Jurkat, Clone E6-1 (cell line): ENCODE measurements at regions not wholly inside any gene's neighbourhood (a gene's known extent, or its start where the extent isn't known, plus 50 kb on each side); places are given as distances from the start of the nearest gene placed in this dataset.

Source experiments
- DNase-seq: peaks from one replicate; pipeline ENCODE4 v3.0.0-alpha.2; 2011; ENCODE audit warnings: low read depth, low spot score
- H3K4me3 ChIP-seq: 2 replicates; pipeline ENCODE4 v1.5.1; 2011; ENCODE audit warnings: mild to moderate bottlenecking, low read length, control low read depth, moderate library complexity

DNA sequence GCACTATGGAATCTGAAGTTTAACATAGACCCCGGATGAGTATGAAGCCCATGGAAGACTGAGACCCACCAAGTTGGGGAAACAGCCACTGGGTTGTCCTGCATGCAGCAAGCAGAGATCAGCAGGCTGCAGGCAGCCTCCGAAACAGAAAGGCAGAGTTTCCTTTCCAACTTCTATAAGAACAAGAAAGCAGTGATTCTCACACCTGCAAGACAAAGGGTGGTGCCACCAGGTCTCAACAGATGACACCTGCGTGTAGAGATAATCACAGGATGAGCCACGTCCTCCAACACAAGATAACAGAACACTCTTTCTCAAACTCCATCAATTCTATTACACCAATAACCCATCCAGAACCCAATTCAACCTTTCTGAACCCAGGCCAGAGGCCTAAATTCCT lies 457.9 kb downstream of the FOXO1 start:
- no peak for DNase-seq
- H3K4me3 ChIP-seq: no peak overlapping the region

DNA sequence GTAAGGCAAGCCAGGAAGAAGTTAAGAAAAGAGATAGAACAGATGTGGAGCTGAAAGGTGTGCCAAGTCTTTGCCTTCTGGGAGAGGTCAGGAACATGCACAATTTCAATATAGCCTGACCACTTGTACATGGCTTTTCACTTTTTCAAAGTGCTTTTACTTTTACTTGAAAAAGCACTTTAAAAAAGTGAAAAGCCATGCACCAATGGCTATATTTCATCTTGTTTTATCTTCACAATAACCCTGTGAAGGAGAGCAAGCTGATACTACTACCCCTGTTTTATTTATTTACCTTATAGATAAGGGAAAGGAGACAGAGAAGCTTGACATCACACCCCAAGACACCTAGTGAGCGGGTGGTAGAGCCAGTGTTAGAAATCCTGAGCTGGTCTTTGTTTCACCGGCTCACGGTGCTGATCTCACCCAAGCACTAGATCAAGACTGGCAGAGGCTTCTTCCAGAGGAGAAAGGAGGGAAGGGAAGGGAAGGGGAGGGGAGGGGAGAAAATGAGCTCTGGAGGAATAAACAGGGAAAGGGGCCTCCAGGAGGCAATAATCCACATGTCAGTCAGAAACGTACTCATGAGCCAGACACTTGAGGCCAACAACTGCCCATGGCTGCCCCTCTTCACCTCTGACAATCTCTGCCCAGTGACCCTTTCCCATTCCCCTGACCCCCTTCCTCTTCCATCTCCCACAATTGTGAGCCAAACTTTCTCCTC lies 455.4 kb downstream of the FOXO1 start:
- H3K4me3 ChIP-seq: no peak overlapping the region
- no peak for DNase-seq

DNA sequence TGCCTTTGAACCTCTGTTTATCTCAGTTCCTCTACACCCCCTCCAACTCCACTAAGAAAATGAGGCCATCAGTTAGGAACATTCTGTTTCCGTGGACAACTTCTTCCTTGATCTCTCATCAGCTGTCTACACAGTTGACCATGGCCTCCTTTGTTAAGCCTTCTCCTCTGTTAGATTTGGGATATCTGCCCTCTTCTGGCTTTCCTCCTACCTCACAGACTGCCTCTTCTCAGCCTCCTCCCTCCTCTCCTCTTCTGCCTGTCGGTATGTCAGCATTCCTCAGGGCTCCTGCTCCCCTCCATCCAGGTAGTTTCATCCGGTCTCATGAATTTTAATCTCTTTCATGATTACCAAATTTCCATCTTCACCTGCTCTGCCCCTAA lies 454.9 kb downstream of the FOXO1 start:
- no peak for DNase-seq
- H3K4me3 ChIP-seq: no peak overlapping the region

DNA sequence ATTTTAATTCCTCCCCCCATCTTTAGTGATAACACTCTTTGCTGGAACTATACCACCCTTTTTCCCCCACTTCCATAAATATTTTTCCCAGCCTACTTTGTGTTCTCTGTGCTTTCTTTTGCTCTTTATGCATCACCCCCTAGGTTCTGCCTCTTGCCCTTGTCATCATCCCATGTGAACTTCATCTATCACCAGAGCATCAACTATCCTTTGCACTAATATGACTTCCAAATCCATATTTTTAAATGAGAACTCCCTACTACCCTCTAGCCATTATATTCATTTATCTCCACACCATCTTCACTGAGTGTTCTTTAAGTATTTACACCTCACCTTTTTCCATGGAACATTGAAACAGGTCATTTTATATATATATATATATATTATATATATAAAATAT lies 452.7 kb downstream of the FOXO1 start:
- no peak overlapping the region for H3K4me3 ChIP-seq
- no peak for DNase-seq

DNA sequence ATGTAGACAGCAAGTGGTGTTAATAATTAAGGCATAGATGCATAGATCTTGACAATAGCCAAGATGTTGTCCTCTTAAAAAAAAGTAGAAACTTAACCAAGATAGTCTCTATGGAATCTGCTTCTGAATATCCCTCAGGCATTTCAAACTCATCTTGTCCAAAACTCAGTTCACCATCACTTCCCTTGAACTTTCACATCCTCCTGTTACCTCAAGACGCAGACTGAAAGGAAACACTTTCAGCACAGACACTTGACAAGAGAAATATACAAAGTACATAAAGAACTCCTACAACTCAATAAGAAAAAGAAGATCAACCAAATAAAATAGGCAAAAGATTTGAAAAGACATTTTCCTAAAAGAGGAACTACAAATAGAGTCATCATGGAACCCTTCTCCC lies 451.1 kb downstream of the FOXO1 start:
- DNase-seq: no peak

DNA sequence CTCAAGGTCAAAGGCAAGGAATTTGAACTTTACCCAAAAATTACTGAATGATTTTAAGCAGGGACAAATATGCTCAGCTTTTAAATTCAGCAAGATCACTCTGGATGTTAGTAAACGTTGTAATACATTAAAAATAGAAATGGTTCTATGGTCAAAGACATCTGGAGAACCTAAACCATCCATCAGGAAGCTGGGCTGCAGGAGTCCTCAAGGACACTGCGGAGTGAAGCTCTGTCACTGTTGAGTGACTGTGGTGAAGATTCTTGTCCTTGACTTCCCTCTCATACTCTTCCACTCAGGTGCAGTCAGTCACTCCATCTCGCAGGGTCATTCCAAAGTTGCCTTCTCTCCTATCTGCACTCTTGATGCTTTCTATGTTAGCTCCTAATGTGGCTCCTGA lies 450.7 kb downstream of the FOXO1 start:
- DNase-seq: no peak
- H3K4me3 ChIP-seq: no peak overlapping the region

More for the DNA sequence above, 451.1 kb downstream of the FOXO1 start:
- no peak overlapping the region for H3K4me3 ChIP-seq

DNA sequence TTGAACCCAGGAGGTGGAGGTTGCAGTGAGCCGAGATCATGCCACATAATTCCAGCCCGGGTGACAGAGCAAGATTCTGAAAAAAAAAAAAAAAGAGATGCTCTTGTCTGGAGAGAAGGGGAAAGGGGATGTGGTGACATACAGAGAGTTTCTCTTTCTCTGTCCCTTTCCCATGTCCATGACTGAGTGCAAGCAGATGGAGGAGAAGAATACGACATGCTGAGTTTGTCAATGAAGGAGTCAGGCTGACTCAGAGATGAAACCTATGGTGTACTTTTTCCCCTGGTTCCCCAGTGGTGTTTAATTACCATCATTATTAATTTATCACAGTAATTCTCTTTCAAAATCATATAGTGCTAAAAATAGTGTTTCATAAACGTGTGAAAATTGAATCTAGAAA lies 448.8 kb downstream of the FOXO1 start:
- DNase-seq: no peak

DNA sequence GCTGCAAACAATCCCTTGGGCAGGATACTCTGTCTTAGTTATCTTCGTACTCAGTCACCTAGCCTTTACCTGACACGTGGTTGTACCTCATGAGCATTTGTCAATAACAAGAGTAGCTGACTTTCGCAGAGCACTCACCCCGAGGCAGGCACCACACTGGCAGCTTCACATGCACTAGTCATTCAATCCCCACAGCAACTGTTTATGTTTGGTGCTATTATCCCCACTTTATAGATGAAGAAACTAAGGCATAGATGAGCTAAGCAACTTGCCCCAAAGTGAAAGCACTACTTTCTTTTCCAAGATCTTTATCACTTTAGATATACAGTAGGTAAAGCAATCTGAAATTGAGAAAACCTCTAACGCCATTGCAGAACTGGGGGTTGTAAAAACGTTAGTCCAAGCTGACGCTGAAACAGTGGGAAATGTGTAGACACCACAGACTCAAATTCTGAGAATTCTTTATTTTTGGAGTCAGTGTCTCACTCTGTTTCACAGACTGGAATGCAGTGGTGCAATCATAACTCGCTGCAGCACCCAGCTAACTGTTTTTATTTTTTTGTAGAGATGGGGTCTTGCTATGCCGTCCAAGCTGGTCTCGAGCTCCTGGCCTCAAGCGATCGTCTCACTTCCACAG lies 446.0 kb downstream of the FOXO1 start:
- DNase-seq: no peak
- H3K4me3 ChIP-seq: no peak overlapping the region

More for the DNA sequence above, 448.8 kb downstream of the FOXO1 start:
- H3K4me3 ChIP-seq: no peak overlapping the region

DNA sequence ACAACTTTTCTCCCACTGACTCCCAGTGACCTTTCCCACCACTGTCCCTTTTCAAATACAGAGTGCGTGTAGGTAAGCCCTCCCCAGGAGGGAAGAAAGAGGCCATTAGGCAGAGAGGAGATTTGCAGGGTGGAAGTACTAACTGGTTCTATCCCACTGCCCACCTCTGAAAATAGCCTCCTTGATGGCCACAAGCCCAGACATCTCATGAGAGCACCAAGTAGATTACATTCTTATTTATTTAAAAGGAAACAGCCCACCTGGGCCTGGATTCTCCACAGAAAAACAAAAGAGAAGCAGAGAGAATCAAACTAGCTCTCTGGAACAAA lies 445.3 kb downstream of the FOXO1 start:
- DNase-seq: no peak
- no peak overlapping the region for H3K4me3 ChIP-seq

DNA sequence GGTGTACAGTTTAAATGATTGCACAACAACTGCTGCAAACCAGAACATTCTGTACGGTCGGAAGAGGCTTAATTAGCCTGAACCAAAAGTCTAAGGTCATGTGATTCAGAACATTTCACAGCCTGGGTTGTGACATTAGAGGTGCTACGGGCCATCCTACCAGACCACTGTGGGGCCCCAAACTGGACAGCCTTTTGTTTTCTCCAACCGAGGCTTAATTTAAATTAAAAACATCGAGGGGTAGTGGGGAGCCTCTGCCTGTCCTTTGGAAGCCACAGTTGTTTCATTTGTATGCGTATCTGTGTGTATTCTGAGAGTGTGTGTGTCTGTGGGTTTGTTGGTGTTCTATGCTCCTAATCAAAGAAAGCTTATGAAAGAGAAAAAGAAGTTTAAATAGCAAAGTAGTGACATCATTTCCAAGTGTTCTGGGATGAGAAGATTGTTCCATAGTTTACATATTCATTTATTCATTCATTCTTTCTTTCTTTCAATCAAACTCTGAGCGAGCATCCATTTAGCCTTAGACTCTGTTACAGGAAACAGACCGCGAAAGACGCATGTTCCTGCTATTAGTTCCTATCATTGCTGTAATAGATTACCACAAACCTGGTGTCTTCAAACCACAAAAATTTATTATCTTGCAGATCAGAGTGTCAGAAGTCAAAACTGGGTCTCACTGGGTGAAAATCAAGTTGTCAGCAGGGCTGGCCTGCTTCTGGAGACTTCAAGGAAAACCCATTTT lies 444.8 kb downstream of the FOXO1 start:
- H3K4me3 ChIP-seq: no peak overlapping the region
- peak; percentile 67 for DNase-seq

DNA sequence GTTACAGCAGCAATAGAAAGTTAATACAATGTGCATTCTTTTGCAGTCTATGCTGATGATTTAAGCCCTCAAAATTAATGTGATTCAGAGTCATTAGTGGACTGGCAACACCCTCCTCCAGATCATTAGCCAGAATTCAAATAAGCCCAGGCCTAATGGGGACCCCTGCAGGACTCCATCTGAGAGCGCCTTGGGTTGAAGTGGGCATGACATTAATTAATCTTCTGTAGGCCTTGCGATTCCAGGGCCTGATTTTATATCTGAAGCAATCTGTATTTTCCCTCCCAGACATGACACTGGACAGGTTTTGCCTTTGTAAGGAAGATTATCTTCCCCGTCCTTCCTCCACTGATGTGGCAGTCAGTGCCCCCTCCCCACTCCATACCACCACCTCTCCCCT lies 442.9 kb downstream of the FOXO1 start:
- no peak for DNase-seq
- H3K4me3 ChIP-seq: no peak overlapping the region

DNA sequence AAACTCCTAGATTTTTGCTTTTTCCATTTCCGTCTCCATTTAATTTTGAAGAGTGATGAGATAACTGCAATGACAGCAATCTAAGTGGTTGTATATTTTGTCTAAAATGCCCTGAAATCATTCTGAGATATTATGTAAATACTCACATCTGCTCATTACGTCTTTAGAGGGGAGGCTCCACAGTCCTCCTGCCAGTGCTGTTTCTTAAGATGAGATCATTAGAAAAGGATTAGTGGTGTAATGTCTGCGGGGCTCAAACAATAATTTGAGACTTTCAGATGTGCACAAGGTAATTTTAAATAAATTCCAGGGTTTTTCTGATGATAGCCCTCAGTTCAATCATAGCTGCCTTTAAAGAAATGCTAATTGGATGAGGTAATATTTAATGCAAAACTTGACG lies 437.9 kb downstream of the FOXO1 start:
- DNase-seq: no peak
- H3K4me3 ChIP-seq: no peak overlapping the region

DNA sequence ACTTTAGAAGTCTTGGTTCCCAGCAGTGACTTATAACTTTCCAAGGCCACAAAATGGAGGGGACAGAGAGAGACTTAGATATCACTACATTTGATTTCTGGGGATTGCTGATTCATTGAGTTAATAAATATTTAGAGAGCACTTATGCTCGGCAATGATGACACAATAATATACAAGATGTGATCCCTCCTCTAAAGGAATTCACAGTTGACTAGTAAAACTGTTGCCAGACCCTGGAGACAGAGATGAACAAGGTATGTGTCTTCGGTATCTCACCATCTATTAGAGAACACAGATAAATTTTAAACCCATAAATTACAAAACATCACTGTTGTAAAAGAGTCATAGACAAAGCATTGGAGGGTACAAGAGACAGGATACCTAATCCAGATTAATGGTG lies 437.5 kb downstream of the FOXO1 start:
- no peak for DNase-seq

DNA sequence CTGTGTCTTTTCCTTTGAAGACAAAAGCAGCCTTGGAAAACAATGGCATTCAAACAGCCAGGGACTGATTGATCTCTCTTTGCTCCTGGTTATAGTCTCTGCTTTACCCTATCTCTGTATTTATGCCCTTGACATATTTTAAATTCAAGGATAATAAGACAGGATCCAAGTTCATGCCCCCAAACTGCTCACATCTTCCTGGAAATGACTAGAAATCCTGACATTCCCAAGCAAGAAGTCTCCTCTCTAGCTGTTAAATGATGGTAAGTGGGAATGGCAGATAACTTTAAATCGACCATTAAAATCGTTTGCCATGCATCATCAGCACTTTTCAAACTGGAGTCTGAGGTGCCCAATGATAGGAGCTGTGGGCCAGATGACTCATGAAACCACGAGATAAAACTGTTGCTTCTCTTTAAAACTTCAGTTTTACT lies 435.6 kb downstream of the FOXO1 start:
- DNase-seq: no peak
- no peak overlapping the region for H3K4me3 ChIP-seq

More for the DNA sequence above, 437.5 kb downstream of the FOXO1 start:
- H3K4me3 ChIP-seq: no peak overlapping the region

DNA sequence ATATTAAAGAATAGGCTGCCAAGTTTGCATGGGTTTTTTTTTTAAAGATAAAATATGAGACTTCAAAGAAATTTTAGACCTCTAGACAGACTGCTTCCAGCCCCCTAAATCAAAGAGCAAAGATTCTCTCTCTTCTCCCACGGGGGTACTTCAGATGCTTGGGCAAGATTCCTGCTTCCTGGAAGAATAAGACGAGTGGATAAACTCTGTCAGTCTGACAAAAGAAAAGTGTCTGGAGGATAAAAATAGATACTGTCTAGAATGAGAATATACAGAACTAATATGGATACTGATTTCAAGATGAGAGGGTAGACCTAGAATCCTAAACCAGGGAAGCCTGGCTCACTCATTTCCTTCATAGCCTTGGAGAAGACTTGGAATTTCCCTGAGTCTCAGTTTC lies 435.1 kb downstream of the FOXO1 start:
- no peak for DNase-seq
- H3K4me3 ChIP-seq: no peak overlapping the region

DNA sequence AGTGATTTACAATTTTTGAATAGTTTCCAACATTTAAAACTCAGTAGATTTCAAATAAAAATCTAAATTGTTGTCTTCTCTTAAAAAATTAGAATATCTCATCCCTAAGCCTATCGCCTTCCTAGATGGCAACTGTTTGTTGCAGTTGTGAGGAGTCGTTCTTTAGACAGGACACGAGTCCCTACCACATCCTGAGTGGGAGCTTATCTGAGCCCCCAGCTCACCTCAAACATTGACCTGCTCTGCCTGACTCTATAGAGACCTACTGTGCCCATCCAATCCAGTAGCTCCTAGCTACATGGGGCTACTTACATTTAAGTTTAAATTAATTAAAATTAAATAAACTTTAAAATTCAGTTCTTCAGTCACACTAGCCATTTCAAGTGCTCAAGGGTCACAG lies 434.7 kb downstream of the FOXO1 start:
- peak; percentile 14 for DNase-seq
- H3K4me3 ChIP-seq: no peak overlapping the region

DNA sequence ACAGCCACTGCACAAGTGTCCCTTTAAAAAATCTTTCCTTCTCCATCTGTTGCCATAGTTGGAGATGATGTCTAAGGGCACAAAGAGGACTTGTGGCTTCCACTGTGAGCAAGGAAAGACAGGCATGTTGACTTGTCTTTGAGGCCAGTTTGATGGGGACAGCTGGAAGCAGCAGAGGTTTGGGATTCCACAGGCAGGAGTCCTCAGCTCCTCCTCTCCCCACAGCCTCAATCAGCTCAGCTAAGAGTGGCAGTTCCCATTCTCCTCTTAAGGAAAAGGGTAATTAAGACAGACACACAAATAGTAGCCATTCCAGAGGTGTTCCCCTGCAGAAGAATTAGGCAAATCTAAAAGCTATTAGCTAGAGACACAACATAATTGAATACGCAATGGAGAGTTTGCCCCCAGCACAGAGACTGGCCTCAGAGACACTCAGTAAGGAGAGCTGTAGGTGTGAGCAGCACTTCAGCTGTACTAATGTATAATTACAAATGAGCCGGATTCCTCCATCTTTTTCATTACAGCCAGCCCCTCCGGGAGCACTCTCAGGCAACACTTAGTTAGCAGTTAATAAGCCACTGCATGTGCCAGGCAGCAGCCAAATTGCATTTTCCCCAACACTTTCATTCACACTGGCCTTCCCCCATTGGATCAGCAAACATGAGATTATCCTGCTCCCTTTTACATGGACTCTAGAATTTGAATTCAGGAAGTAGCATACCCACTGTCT lies 434.0 kb downstream of the FOXO1 start:
- DNase-seq: no peak
- H3K4me3 ChIP-seq: no peak overlapping the region

DNA sequence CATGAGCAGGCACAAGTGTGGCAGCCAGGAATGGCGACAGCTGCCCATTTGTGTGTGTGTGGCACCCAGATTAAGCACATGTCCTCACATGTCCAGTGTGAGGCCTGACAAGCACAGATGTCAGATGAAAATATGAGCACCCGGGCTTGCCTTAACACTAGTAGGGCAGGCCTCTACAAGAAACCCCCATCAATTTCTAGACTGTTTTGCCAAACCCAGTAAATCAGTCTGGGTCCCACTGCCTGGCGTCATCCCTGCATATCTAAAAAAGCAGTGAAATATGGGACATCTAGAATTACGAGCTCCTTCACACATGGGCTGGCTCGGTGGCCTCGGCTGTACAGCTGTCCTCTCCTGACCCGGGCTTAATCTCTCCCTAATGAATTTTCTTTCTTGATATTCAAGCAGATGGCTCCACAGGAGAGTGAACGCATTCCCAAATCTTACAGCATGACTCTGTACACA lies 432.7 kb downstream of the FOXO1 start:
- no peak overlapping the region for H3K4me3 ChIP-seq
- DNase-seq: no peak

DNA sequence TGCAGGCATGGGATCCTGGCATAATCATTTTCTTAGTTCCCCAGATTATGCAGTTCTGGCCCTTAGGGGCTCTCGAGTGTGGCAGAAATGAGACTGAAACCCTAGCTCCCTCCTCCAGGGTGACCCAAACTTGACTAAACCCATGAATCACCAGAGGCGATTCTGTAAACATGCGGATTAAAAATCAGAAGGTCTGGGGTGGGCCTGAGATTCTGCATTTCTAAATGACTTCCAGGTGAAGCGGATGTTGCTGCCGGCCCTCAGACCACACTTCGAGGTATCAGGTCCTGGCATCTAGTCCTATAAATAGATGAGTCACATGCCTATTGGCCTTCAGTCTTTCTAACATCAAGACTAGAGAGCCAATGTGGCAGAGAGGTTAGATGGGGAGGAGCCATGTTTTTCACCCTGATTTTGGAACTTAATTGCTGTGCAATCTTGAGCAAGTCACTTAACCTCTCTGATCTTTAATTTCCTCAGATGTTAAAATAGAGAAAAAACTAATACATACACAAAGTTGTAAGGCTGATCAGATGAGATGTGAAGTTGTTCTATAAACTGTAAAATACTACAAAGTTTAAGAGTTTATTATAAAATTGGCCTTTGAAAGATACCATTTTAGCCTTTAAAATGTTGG lies 431.2 kb downstream of the FOXO1 start:
- no peak for DNase-seq
- no peak overlapping the region for H3K4me3 ChIP-seq
